SU-DHL-6 (cell line): ENCODE measurements at regions not wholly inside any gene's neighbourhood (a gene's known extent, or its start where the extent isn't known, plus 50 kb on each side); places are given as distances from the start of the nearest gene placed in this dataset.

Experiments
- H2AFZ ChIP-seq: fragments of 200-600 bp; sonication (generic); 2 replicates; pipeline ENCODE4 v1.6.1; 2014; ENCODE audit warnings: low read depth, mild to moderate bottlenecking, moderate library complexity, mixed read lengths, antibody characterized with exemption, low read length; ENCODE audit not compliant: severe bottlenecking
- H3F3A ChIP-seq: fragments of 200-600 bp; shearing (Covaris generic); 2 replicates; pipeline ENCODE4 v1.6.0; 2016; ENCODE audit warnings: antibody characterized with exemption, mild to moderate bottlenecking; ENCODE audit not compliant: insufficient read depth
- H3K27ac ChIP-seq: fragments of 200-600 bp; sonication (generic); 2 replicates; pipeline ENCODE4 v1.5.1; 2016; ENCODE audit warnings: low read depth, mild to moderate bottlenecking, low read length, moderate library complexity, mixed read lengths
- H3K27me3 ChIP-seq: fragments of 200-600 bp; sonication (generic), shearing (Covaris generic); 2 replicates; pipeline ENCODE4 v1.6.0; 2014; ENCODE audit warnings: mild to moderate bottlenecking, low read length
- H3K36me3 ChIP-seq: fragments of 200-600 bp; sonication (generic); 2 replicates; pipeline ENCODE4 v1.6.1; 2014; ENCODE audit warnings: mild to moderate bottlenecking, low read length, mixed read lengths
- H3K4me2 ChIP-seq: fragments of 300-600, 200-600 bp; shearing (Covaris generic), sonication (generic); 2 replicates; pipeline ENCODE4 v1.6.0; 2014; ENCODE audit warnings: low read length, low read depth, mild to moderate bottlenecking; ENCODE audit not compliant: poor library complexity, severe bottlenecking
- H3K4me3 ChIP-seq: fragments of 200-600 bp; sonication (generic); 2 replicates; pipeline ENCODE4 v1.5.1; 2014; ENCODE audit warnings: antibody characterized with exemption, low read length, mild to moderate bottlenecking, mixed read lengths; ENCODE audit not compliant: insufficient read depth, poor library complexity, severe bottlenecking
- H3K79me2 ChIP-seq: fragments of 200-600 bp; sonication (generic); 2 replicates; pipeline ENCODE4 v1.6.1; 2014; ENCODE audit warnings: mild to moderate bottlenecking, low read length, moderate library complexity; ENCODE audit not compliant: insufficient read depth
- H3K9ac ChIP-seq: fragments of 200-600 bp; sonication (generic); 2 replicates; pipeline ENCODE4 v1.7.0; 2014; ENCODE audit warnings: mild to moderate bottlenecking, low read length
- H3K9me2 ChIP-seq: fragments of 200-600 bp; sonication (generic); replicated peaks from 2 replicates; pipeline ENCODE4 v1.6.1; 2014; ENCODE audit warnings: low read length; ENCODE audit not compliant: insufficient read depth
- H3K9me3 ChIP-seq: fragments of 200-600 bp; sonication (generic); 2 replicates; pipeline ENCODE4 v1.6.1; 2014; ENCODE audit warnings: low read length, mixed read lengths; ENCODE audit not compliant: insufficient read depth
- H4K20me1 ChIP-seq: fragments of 200-600 bp; sonication (generic); 2 replicates; pipeline ENCODE4 v1.6.1; 2014; ENCODE audit warnings: low read depth, mild to moderate bottlenecking, antibody characterized with exemption, low read length, moderate library complexity, mixed read lengths
- CTCF ChIP-seq: fragments of 200-600 bp; sonication (generic); IDR thresholded peaks from one replicate; pipeline ENCODE4 v1.5.1; 2017; ENCODE audit warnings: antibody characterized with exemption, mild to moderate bottlenecking, low read length, moderate library complexity; ENCODE audit not compliant: insufficient read depth, poor library complexity, severe bottlenecking
- EZH2phosphoT487 ChIP-seq: fragments of 200-600 bp; sonication (generic), shearing (Covaris generic); conservative IDR thresholded peaks from 2 replicates; pipeline ENCODE4 v1.6.1; 2018; ENCODE audit warnings: mild to moderate bottlenecking, antibody characterized with exemption, low read length, moderate library complexity, mixed read lengths

- Histone ChIP-seq H3K4me2 (no peak overlapping the region), H3K27ac (no peak overlapping the region), H3F3A (no peaks in the 10 kb centered on the region), H3K27me3 (no peaks in the 10 kb centered on the region), H3K4me3 (no peak overlapping the region), H3K36me3 (no peaks in the 10 kb centered on the region), H4K20me1 (no peaks in the 10 kb centered on the region), H3K79me2 (no peaks in the 10 kb centered on the region), H3K9me2 (no peaks in the 10 kb centered on the region), H2AFZ (no peak overlapping the region), H3K9me3 (no peaks in the 10 kb centered on the region), H3K9ac (no peak overlapping the region)
- TF ChIP-seq EZH2phosphoT487 (no peak), CTCF (no peak)
Observed at GRCh38 chr7:109890622-109891021, 1200.3 kb upstream of the LRRN3 start.

- no peaks in the 10 kb centered on the region for H3K27me3 ChIP-seq
- no peaks in the 10 kb centered on the region for H3K9me2 ChIP-seq
- no peak for TF ChIP-seq EZH2phosphoT487
- TF ChIP-seq CTCF = no peak
- no peak overlapping the region for H2AFZ ChIP-seq
- H3K36me3 ChIP-seq = no peaks in the 10 kb centered on the region
- no peak overlapping the region for H3K9ac ChIP-seq
- no peak overlapping the region for H3K4me3 ChIP-seq
- no peaks in the 10 kb centered on the region for H4K20me1 ChIP-seq
- no peak overlapping the region for H3K27ac ChIP-seq
- no peak overlapping the region for H3K4me2 ChIP-seq
- H3F3A ChIP-seq = no peaks in the 10 kb centered on the region
- H3K79me2 ChIP-seq = no peaks in the 10 kb centered on the region
- H3K9me3 ChIP-seq = no peaks in the 10 kb centered on the region
Observed at GRCh38 chr7:109893231-109893630, 1197.7 kb upstream of the LRRN3 start.

- H2AFZ ChIP-seq = no peak overlapping the region
Observed at GRCh38 chr7:109895536-109895935, 1195.4 kb upstream of the LRRN3 start.

More at GRCh38 chr7:109895536-109895935, 1195.4 kb upstream of the LRRN3 start:
- H3K9me2 ChIP-seq = no peaks in the 10 kb centered on the region
- no peaks in the 10 kb centered on the region for H3K27me3 ChIP-seq
- H3K9ac ChIP-seq = no peak overlapping the region
- H3K36me3 ChIP-seq = no peaks in the 10 kb centered on the region
- H3K4me2 ChIP-seq = no peak overlapping the region
- H3F3A ChIP-seq = no peaks in the 10 kb centered on the region
- no peak overlapping the region for H3K4me3 ChIP-seq
- H3K79me2 ChIP-seq = no peaks in the 10 kb centered on the region
- H4K20me1 ChIP-seq = no peaks in the 10 kb centered on the region
- H3K9me3 ChIP-seq = no peaks in the 10 kb centered on the region
- TF ChIP-seq EZH2phosphoT487 = no peak
- no peak for TF ChIP-seq CTCF
- no peak overlapping the region for H3K27ac ChIP-seq
